ENCODE measurements at regions not wholly inside any gene's neighbourhood (a gene's known extent, or its start where the extent isn't known, plus 50 kb on each side); places are given as distances from the start of the nearest gene placed in this dataset.

DNA sequence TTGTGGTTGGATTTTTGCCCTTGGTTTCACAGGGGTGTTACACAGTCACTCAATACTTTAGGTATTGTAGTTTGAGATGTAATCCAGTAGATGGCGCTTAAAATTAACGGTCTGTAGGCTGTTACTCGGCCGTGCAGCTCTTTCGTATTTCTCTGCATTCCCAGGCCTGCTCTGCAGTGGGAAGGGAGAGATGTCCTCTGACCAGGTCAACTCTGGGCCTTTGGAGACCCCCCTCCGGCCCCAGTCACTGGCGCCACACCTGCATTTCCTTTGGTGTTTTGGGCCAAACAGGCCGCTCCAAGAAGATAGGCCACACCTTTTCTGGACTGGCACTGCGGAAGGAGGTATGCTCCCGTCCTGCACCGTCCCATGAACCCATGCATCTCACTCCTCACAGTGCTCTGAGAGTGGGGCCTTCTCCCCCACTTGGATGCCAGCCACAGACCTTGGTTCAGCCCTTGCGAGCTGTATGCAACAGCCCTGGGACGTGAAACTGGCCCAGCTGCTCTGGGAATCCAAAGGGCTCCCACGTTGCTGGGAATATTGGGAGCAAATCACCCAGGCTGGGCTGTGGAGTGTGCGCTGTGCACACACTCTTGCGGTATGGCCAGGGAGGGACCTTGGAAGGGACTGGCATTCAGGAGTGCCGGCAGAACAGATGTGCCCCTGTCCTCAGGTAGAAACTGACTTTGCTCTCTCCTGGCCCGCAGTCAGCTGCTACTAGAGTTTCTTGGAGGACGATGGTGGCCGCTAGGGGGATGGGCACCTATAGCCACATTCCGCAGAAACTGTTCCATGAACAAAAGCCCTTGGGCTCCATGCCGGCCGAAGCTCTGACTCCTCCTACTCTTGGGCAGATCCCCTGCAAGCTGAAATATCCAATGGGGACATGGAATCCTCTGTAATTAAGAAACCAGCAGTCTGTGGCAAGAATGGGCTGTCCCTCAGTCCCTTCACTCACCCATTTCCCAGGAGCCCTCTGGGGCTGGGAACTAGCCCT is 410.5 kb upstream of the CADM2 start:
- TF ChIP-seq BACH2 (CRISPR knock-in tag; IDR thresholded peaks at IDR 0.05; ENCODE audit: borderline replicate concordance) (no peak), ESRRG (CRISPR knock-in tag; IDR thresholded peaks at IDR 0.05) (no peak), ISL1 (CRISPR knock-in tag; IDR thresholded peaks at IDR 0.05) (no peak), ZFP3 (CRISPR knock-in tag; IDR thresholded peaks at IDR 0.05) (no peak)
